Calu3 (cell line): ENCODE measurements at regions not wholly inside any gene's neighbourhood (a gene's known extent, or its start where the extent isn't known, plus 50 kb on each side); places are given as distances from the start of the nearest gene placed in this dataset.

Experiments
- BruUV-seq: library from RNA; stranded (reverse); fragments of 400-500 nt; replicated peaks from 2 replicates; lab custom pipeline; 2021; lab: Mats Ljungman, UMichigan
- CTCF ChIA-PET: fragments of 300-600 bp; sonication (Branson Sonifier 250); formaldehyde crosslinking; loops from one replicate; lab custom pipeline; 2022; ENCODE audit warnings: antibody characterized with exemption; lab: Charles Lee
- DNase-seq: peaks from one replicate; pipeline ENCODE4 v3.0.0; 2022
- H3K27ac Mint-ChIP-seq: one replicate; pipeline ENCODE4 v1.8.0; 2022; ENCODE audit warnings: mixed read lengths; ENCODE audit not compliant: unreplicated experiment
- H3K27me3 Mint-ChIP-seq: one replicate; pipeline ENCODE4 v1.8.0; 2022; ENCODE audit warnings: mixed read lengths; ENCODE audit not compliant: unreplicated experiment
- H3K36me3 Mint-ChIP-seq: one replicate; pipeline ENCODE4 v1.8.0; 2022; ENCODE audit warnings: mild to moderate bottlenecking, moderate library complexity, mixed read lengths; ENCODE audit not compliant: insufficient read depth, unreplicated experiment
- H3K4me1 Mint-ChIP-seq: one replicate; pipeline ENCODE4 v1.8.0; 2022; ENCODE audit warnings: mild to moderate bottlenecking, low read depth, mixed read lengths; ENCODE audit not compliant: unreplicated experiment
- H3K4me3 Mint-ChIP-seq: one replicate; pipeline ENCODE4 v1.8.0; 2022; ENCODE audit warnings: mild to moderate bottlenecking, low read depth, moderate library complexity, mixed read lengths; ENCODE audit not compliant: unreplicated experiment
- H3K9me3 Mint-ChIP-seq: one replicate; pipeline ENCODE4 v1.8.0; 2022; ENCODE audit warnings: low read depth, mixed read lengths; ENCODE audit not compliant: unreplicated experiment
- intact Hi-C: fragments of 100-400 bp; cut with micrococcal nuclease; formaldehyde crosslinking; loops from one replicate; pipeline ENCODE4 v1.10.0; 2022; ENCODE audit not compliant: unreplicated experiment
- TF ChIP-seq, protein P1 (sequence below): fragments of 200-600 bp; IDR thresholded peaks from one replicate; pipeline ENCODE4 v1.8.0; 2022; ENCODE audit warnings: antibody characterized with exemption; ENCODE audit not compliant: unreplicated experiment

DNA sequence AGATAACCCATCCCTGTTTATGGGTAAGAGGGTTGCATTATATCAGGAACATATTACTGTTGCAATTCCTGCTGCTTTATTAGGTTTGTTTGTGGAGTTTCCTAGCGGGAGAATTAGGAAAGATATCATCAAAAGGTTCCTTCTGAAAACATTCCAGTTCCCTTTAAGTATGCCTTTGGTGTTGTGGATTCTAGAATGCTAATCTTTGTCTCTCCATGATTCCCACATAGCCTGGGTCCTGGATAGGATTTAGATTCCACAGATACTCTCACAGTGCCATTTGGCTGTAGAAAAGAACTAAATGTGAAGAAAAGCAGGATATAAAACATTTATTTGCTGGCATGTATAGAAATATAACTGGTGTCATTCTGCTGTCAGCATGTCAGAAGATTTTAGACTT is 338.7 kb downstream of the PCDH18 start:
- Mint-ChIP-seq H3K36me3 (no peaks in the 10 kb centered on the region), H3K4me1 (no peaks in the 10 kb centered on the region), H3K9me3 (no peaks in the 10 kb centered on the region), H3K27me3 (no peaks in the 10 kb centered on the region), H3K27ac (no peak overlapping the region), H3K4me3 (no peak overlapping the region)
- TF ChIP-seq, protein P1, sequence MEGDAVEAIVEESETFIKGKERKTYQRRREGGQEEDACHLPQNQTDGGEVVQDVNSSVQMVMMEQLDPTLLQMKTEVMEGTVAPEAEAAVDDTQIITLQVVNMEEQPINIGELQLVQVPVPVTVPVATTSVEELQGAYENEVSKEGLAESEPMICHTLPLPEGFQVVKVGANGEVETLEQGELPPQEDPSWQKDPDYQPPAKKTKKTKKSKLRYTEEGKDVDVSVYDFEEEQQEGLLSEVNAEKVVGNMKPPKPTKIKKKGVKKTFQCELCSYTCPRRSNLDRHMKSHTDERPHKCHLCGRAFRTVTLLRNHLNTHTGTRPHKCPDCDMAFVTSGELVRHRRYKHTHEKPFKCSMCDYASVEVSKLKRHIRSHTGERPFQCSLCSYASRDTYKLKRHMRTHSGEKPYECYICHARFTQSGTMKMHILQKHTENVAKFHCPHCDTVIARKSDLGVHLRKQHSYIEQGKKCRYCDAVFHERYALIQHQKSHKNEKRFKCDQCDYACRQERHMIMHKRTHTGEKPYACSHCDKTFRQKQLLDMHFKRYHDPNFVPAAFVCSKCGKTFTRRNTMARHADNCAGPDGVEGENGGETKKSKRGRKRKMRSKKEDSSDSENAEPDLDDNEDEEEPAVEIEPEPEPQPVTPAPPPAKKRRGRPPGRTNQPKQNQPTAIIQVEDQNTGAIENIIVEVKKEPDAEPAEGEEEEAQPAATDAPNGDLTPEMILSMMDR, result no peak
- no peak for DNase-seq
- CTCF ChIA-PET, result no interaction called here
- intact Hi-C loops, result no loop called here
- BruUV-seq, result no TSS peak

DNA sequence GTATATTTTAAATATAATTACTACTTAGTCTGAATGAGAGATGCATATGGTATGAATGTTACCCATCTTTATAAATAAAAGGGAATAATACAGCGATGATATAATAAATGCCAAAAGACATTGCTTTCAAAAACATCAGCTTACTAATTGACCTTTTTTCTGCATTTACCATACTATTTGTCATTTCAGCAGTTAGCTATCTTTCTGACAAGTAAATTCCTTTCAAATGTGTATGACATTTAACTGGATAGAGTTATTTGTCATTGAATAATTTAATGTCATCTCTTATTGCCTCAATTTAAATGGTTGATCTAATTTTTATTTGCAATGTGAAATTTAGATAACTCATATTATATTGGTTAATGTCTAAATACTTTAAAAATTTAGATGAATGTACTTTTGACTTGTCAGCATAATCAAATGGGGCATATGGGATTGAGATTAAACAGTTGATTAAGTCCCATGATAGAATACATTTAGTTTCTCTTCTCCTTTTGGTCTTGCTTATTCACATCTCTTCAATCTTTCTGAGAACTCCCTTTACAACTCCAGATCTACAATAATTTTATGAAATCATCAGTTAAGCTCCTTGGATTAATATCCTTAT is 350.9 kb downstream of the PCDH18 start:
- no TSS peak for BruUV-seq
- intact Hi-C loops, result no loop called here
- H3K27me3 Mint-ChIP-seq, result no peaks in the 10 kb centered on the region
- no peaks in the 10 kb centered on the region for H3K36me3 Mint-ChIP-seq
- H3K9me3 Mint-ChIP-seq, result peaks cover 2% of the 10 kb centered on the region
- H3K27ac Mint-ChIP-seq, result no peak overlapping the region
- H3K4me3 Mint-ChIP-seq, result no peak overlapping the region
- CTCF ChIA-PET, result no interaction called here
- no peak for DNase-seq
- TF ChIP-seq, protein P1, result no peak
- H3K4me1 Mint-ChIP-seq, result no peaks in the 10 kb centered on the region

DNA sequence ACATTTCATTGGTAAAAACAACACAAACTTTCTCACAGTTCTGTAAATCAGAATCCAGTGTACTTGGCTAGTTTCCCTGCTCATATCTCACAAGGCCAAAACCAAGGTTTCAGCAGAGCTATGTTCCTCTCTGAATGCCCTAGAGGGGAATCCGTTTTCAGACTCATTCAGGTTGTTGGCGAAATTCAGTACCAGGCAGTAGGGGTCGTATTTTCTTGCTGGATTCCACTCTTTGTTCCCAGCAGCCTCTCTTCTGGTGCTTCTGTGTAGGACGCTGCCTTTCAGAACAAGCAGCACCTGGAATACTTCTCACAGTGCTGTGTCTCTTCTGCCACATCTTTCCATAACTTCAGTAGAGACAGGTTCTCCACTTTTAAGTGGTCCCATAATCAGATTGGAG is 351.9 kb downstream of the PCDH18 start:
- DNase-seq, result no peak
- no TSS peak for BruUV-seq
- intact Hi-C loops, result no loop called here

DNA sequence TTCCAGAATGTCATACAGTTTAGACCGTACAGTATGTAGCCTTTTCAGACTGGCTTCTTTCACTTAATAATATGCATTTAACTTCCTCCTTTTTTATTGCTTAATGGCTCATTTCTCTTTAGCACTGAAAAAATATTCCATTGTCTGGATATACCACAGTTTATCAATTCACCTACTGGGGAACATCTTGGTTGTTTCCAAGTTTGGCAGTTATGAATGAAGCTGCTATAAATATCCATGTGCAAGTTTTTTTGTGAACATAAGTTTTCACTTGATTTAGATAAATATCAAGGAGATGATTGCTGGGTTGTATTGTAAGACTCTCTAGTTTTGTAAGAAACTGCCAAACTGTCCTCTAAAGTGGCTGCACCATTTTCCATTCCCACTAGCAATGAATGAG is 375.5 kb downstream of the PCDH18 start:
- Mint-ChIP-seq H3K36me3 (no peaks in the 10 kb centered on the region), H3K27ac (no peak overlapping the region), H3K27me3 (no peaks in the 10 kb centered on the region), H3K4me3 (no peak overlapping the region), H3K4me1 (no peaks in the 10 kb centered on the region), H3K9me3 (no peaks in the 10 kb centered on the region)
- CTCF ChIA-PET, result no interaction called here
- no peak for DNase-seq
- TF ChIP-seq, protein P1, result no peak
- intact Hi-C loops, result no loop called here
- BruUV-seq, result no TSS peak

More for the DNA sequence above, 351.9 kb downstream of the PCDH18 start:
- no peak overlapping the region for H3K27ac Mint-ChIP-seq
- no peaks in the 10 kb centered on the region for H3K27me3 Mint-ChIP-seq
- H3K4me3 Mint-ChIP-seq, result no peak overlapping the region
- CTCF ChIA-PET, result no interaction called here
- H3K9me3 Mint-ChIP-seq, result peaks cover 2% of the 10 kb centered on the region
- H3K36me3 Mint-ChIP-seq, result no peaks in the 10 kb centered on the region
- TF ChIP-seq, protein P1, result no peak
- H3K4me1 Mint-ChIP-seq, result no peaks in the 10 kb centered on the region
